NB4 (cell line): ENCODE measurements at regions not wholly inside any gene's neighbourhood (a gene's known extent, or its start where the extent isn't known, plus 50 kb on each side); places are given as distances from the start of the nearest gene placed in this dataset.

Experiments used
- DNase-seq: peaks from one replicate; pipeline ENCODE4 v3.0.0; 2010; ENCODE audit warnings: low read depth
- H3K4me3 ChIP-seq: one replicate; pipeline ENCODE4 v1.5.1; 2011; ENCODE audit warnings: mild to moderate bottlenecking, low read depth, low read length, moderate library complexity
- CTCF ChIP-seq: IDR thresholded peaks from one replicate; pipeline ENCODE4 v1.5.1; 2012; ENCODE audit warnings: low read depth, low read length
- MAX ChIP-seq: IDR thresholded peaks from 2 replicates; pipeline ENCODE4 v1.6.1; 2011; ENCODE audit warnings: low read depth, low read length
- MYC ChIP-seq: IDR thresholded peaks from 2 replicates; pipeline ENCODE4 v1.6.1; 2011; ENCODE audit warnings: low read depth, low read length
- POLR2A ChIP-seq: IDR thresholded peaks from 2 replicates; pipeline ENCODE4 v1.6.1; 2011; ENCODE audit warnings: mild to moderate bottlenecking; ENCODE audit not compliant: insufficient read length; ENCODE audit errors: extremely low read depth

GRCh38 chr2:31675485-31675901 lies 94.8 kb upstream of the SRD5A2 start:
- H3K4me3 ChIP-seq, result no peak overlapping the region
- peak; percentile 35 for DNase-seq
- TF ChIP-seq MAX, result no peak
- TF ChIP-seq POLR2A, result no peak
- peak; percentile 18 for TF ChIP-seq CTCF
- TF ChIP-seq MYC, result no peak

- TF ChIP-seq POLR2A (no peak), MAX (no peak), CTCF (no peak), MYC (no peak)
- DNase-seq, result no peak
- no peak overlapping the region for H3K4me3 ChIP-seq
Observed at GRCh38 chr2:31674446-31674845, 93.7 kb upstream of the SRD5A2 start.

GRCh38 chr2:31666878-31667277 lies 86.1 kb upstream of the SRD5A2 start:
- no peak overlapping the region for H3K4me3 ChIP-seq
- no peak for DNase-seq
- TF ChIP-seq MAX (no peak), CTCF (no peak), MYC (no peak), POLR2A (no peak)

- H3K4me3 ChIP-seq, result no peak overlapping the region
- no peak for DNase-seq
- TF ChIP-seq CTCF, result no peak
Observed at GRCh38 chr2:31664949-31665724, 84.4 kb upstream of the SRD5A2 start.

- TF ChIP-seq MAX (no peak), CTCF (no peak), POLR2A (no peak)
- no peak overlapping the region for H3K4me3 ChIP-seq
- DNase-seq, result no peak
Observed at GRCh38 chr2:31660812-31661335, 80.1 kb upstream of the SRD5A2 start.

GRCh38 chr2:31660165-31660564 lies 79.4 kb upstream of the SRD5A2 start:
- no peak for TF ChIP-seq MYC
- no peak overlapping the region for H3K4me3 ChIP-seq
- no peak for DNase-seq
